ENCODE measurements at regions not wholly inside any gene's neighbourhood (a gene's known extent, or its start where the extent isn't known, plus 50 kb on each side); places are given as distances from the start of the nearest gene placed in this dataset.

GRCh38 chr1:14100444-14100843 lies 400.5 kb downstream of the PRDM2 start:
- DNase-seq (ENCODE audit: extremely low read depth, insufficient read length) = no peak

DNA sequence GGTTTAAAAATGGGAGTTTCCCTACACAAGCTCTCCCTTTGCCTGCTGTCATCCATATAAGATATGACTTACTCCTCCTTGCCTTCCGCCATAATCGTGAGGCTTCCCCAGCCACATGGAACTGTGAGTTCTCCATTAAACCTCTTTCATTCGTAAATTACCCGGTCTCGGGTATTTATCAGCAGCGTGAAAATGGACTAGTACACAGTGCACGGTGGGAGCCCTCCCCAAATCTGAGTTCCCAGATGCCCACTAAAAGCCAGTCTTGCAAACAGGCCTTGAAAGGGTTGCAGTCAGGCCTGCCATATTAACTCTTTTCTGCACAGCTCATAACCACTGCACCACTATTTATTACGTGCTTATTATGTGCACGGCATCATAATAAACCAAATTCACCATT lies 400.9 kb downstream of the PRDM2 start:
- TF ChIP-seq, protein P1, sequence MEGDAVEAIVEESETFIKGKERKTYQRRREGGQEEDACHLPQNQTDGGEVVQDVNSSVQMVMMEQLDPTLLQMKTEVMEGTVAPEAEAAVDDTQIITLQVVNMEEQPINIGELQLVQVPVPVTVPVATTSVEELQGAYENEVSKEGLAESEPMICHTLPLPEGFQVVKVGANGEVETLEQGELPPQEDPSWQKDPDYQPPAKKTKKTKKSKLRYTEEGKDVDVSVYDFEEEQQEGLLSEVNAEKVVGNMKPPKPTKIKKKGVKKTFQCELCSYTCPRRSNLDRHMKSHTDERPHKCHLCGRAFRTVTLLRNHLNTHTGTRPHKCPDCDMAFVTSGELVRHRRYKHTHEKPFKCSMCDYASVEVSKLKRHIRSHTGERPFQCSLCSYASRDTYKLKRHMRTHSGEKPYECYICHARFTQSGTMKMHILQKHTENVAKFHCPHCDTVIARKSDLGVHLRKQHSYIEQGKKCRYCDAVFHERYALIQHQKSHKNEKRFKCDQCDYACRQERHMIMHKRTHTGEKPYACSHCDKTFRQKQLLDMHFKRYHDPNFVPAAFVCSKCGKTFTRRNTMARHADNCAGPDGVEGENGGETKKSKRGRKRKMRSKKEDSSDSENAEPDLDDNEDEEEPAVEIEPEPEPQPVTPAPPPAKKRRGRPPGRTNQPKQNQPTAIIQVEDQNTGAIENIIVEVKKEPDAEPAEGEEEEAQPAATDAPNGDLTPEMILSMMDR (IDR thresholded peaks at IDR 0.05; ENCODE audit: insufficient read depth, low read length, poor library complexity, severe bottlenecking) = no peak
- DNase-seq (ENCODE audit: extremely low read depth, insufficient read length) = no peak
- H3K27me3 ChIP-seq (replicated peaks; ENCODE audit: control insufficient read depth, insufficient read depth, low read length) = no peaks in the 10 kb centered on the region; the same call in none of the 2 replicates
- no peaks in the 10 kb centered on the region for H3K36me3 ChIP-seq (ENCODE audit: control insufficient read depth, insufficient read depth, low read length)
- H3K4me3 ChIP-seq (replicated peaks; ENCODE audit: low read depth, low read length) = no peak overlapping the region

More at GRCh38 chr1:14100444-14100843, 400.5 kb downstream of the PRDM2 start:
- TF ChIP-seq, protein P1 (IDR thresholded peaks at IDR 0.05; ENCODE audit: insufficient read depth, low read length, poor library complexity, severe bottlenecking) = no peak
- H3K4me3 ChIP-seq (replicated peaks; ENCODE audit: low read depth, low read length) = no peak overlapping the region
- H3K36me3 ChIP-seq (ENCODE audit: control insufficient read depth, insufficient read depth, low read length) = no peaks in the 10 kb centered on the region
- no peaks in the 10 kb centered on the region; the same call in none of the 2 replicates for H3K27me3 ChIP-seq (replicated peaks; ENCODE audit: control insufficient read depth, insufficient read depth, low read length)

DNA sequence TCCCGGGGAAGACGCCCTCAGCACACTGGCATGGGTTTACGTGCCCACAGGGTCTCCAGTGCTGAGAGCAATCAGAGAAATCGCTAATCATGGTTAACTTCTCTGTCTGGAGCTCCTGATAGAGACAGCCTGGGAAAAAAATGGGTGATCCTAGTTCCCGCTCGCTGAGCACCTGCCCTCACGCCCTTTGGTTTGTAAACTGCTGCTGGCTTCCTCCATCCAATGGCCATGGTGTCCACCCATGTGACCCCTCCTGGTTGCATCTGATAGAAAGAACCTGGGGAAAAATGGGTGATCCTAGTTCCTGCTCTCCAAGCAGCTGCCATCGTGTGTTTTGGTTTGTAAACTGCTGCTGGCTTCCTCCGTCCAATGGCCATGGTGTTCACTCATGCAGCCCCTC lies 402.2 kb downstream of the PRDM2 start:
- no peaks in the 10 kb centered on the region; the same call in none of the 2 replicates for H3K27me3 ChIP-seq (replicated peaks; ENCODE audit: control insufficient read depth, insufficient read depth, low read length)
- no peak for DNase-seq (ENCODE audit: extremely low read depth, insufficient read length)
- H3K36me3 ChIP-seq (ENCODE audit: control insufficient read depth, insufficient read depth, low read length) = no peaks in the 10 kb centered on the region
- no peak overlapping the region for H3K4me3 ChIP-seq (replicated peaks; ENCODE audit: low read depth, low read length)
- TF ChIP-seq, protein P1 (IDR thresholded peaks at IDR 0.05; ENCODE audit: insufficient read depth, low read length, poor library complexity, severe bottlenecking) = no peak

DNA sequence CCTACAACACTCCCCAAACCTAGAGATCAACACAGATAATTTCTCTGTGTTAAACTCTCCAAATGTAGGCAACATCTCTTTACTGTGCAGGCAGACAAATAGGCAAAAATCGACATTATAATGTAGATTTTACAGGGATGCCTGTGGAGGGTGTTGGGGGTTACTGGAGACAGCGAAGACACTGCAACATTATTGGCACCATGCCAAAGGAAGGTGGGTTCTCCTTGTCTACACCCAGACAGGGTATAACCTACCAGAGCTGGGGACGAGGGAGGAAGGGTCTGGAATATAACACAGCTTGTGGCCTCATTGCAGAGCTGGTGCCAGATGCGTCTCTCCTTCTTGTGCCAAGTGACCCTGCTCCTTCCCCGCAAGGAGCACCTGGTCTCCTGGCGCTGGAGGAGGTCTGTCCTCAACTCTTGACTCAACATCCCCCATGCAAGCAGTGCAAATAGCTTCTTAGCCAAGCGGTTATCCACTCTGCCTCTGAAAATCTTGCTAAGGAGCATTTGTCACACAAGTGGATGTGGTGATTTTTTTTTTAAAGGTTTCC lies 404.0 kb downstream of the PRDM2 start:
- no peak for DNase-seq (ENCODE audit: extremely low read depth, insufficient read length)
- TF ChIP-seq, protein P1 (IDR thresholded peaks at IDR 0.05; ENCODE audit: insufficient read depth, low read length, poor library complexity, severe bottlenecking) = no peak
- no peaks in the 10 kb centered on the region for H3K36me3 ChIP-seq (ENCODE audit: control insufficient read depth, insufficient read depth, low read length)

GRCh38 chr1:14106126-14106525 lies 406.1 kb downstream of the PRDM2 start:
- TF ChIP-seq, protein P1 (IDR thresholded peaks at IDR 0.05; ENCODE audit: insufficient read depth, low read length, poor library complexity, severe bottlenecking) = no peak
- Histone ChIP-seq H3K4me3 (replicated peaks; ENCODE audit: low read depth, low read length) (no peak overlapping the region), H3K27me3 (replicated peaks; ENCODE audit: control insufficient read depth, insufficient read depth, low read length) (no peaks in the 10 kb centered on the region; the same call in 1 of the 2 replicates), H3K36me3 (ENCODE audit: control insufficient read depth, insufficient read depth, low read length) (no peaks in the 10 kb centered on the region)
- no peak for DNase-seq (ENCODE audit: extremely low read depth, insufficient read length)

More for the DNA sequence above, 404.0 kb downstream of the PRDM2 start:
- Histone ChIP-seq H3K4me3 (replicated peaks; ENCODE audit: low read depth, low read length) (no peak overlapping the region), H3K27me3 (replicated peaks; ENCODE audit: control insufficient read depth, insufficient read depth, low read length) (no peaks in the 10 kb centered on the region; the same call in none of the 2 replicates)
